HEK293 (cell line): ENCODE measurements at regions not wholly inside any gene's neighbourhood (a gene's known extent, or its start where the extent isn't known, plus 50 kb on each side); places are given as distances from the start of the nearest gene placed in this dataset.

Experiments
- CTCF ChIA-PET: fragments of 350-600 bp; formaldehyde crosslinking; extraction: SDS; loops from one replicate; lab custom pipeline; 2021; ENCODE audit warnings: antibody characterized with exemption; lab: Yijun Ruan, JAX
- POLR2A ChIA-PET: fragments of 300-600 bp; formaldehyde crosslinking; extraction: SDS; loops from one replicate; lab custom pipeline; 2020; ENCODE audit warnings: antibody characterized with exemption, inconsistent platforms; lab: Yijun Ruan, JAX
- H3K27ac ChIP-seq: fragments of 200-500 bp; sonication (Bioruptor generic); 2 replicates; pipeline ENCODE4 v1.5.1; 2014; ENCODE audit warnings: low read depth, low read length, control low read depth, inconsistent platforms; ENCODE audit errors: extremely low read depth
- H3K36me3 ChIP-seq, 2 experiments: fragments of 200-500 bp in 1 of 2; sonication (Bioruptor generic) in 1 of 2; 1 replicate in 1 of 2; 2 replicates in 1 of 2; pipeline ENCODE4 v1.5.1; 2014 to 2017; ENCODE audit warnings: inconsistent platforms in 2 of 2, low read length in 2 of 2; ENCODE audit not compliant: control insufficient read depth in 2 of 2, insufficient read depth in 1 of 2
- H3K4me1 ChIP-seq: fragments of 200-500 bp; sonication (Bioruptor generic); 2 replicates; pipeline ENCODE4 v1.5.1; 2014; ENCODE audit warnings: mild to moderate bottlenecking, low read length, inconsistent platforms; ENCODE audit not compliant: control insufficient read depth, insufficient read depth
- H3K4me3 ChIP-seq: 2 replicates; pipeline ENCODE4 v1.5.1; 2011; ENCODE audit warnings: low read depth, mild to moderate bottlenecking, control low read depth, low read length, moderate library complexity
- H3K9me3 ChIP-seq: fragments of 200-500 bp; sonication (Bioruptor generic); 2 replicates; pipeline ENCODE4 v1.5.1; 2014; ENCODE audit warnings: low read depth, low read length, inconsistent platforms; ENCODE audit not compliant: control insufficient read depth, insufficient read depth
- FEZF1 ChIP-seq: fragments of 450-650 bp; formaldehyde crosslinking; IDR thresholded peaks from 2 replicates; pipeline ENCODE4 v1.5.1; 2016; ENCODE audit warnings: missing biosample characterization, missing genetic modification characterization
- GLIS1 ChIP-seq: fragments of 450-650 bp; formaldehyde crosslinking; IDR thresholded peaks from 2 replicates; pipeline ENCODE4 v1.5.1; 2016; ENCODE audit warnings: missing biosample characterization, missing genetic modification characterization
- OSR2 ChIP-seq: fragments of 450-650 bp; formaldehyde crosslinking; IDR thresholded peaks from 2 replicates; pipeline ENCODE4 v1.5.1; 2016; ENCODE audit warnings: missing biosample characterization, missing genetic modification characterization
- TSHZ1 ChIP-seq: fragments of 450-650 bp; formaldehyde crosslinking; IDR thresholded peaks from 2 replicates; pipeline ENCODE4 v1.5.1; 2016; ENCODE audit warnings: missing biosample characterization, missing genetic modification characterization, borderline replicate concordance
- ZFHX2 ChIP-seq: fragments of 450-650 bp; formaldehyde crosslinking; conservative IDR thresholded peaks from 2 replicates; pipeline ENCODE4 v1.5.1; 2016; ENCODE audit warnings: missing biosample characterization, missing genetic modification characterization
- ZNF121 ChIP-seq: fragments of 450-650 bp; formaldehyde crosslinking; IDR thresholded peaks from 2 replicates; pipeline ENCODE4 v1.5.1; 2016; ENCODE audit warnings: missing biosample characterization, missing genetic modification characterization
- ZNF211 ChIP-seq: fragments of 450-650 bp; formaldehyde crosslinking; IDR thresholded peaks from 2 replicates; pipeline ENCODE4 v1.5.1; 2016; ENCODE audit warnings: low read depth, missing biosample characterization, missing genetic modification characterization
- ZNF214 ChIP-seq: fragments of 450-650 bp; formaldehyde crosslinking; IDR thresholded peaks from 2 replicates; pipeline ENCODE4 v1.5.1; 2017; ENCODE audit warnings: missing biosample characterization, mild to moderate bottlenecking, missing genetic modification characterization, borderline replicate concordance
- ZNF239 ChIP-seq: fragments of 450-650 bp; formaldehyde crosslinking; IDR thresholded peaks from 2 replicates; pipeline ENCODE4 v1.5.1; 2016; ENCODE audit warnings: missing biosample characterization, missing genetic modification characterization
- ZNF280D ChIP-seq: fragments of 450-650 bp; formaldehyde crosslinking; IDR thresholded peaks from 2 replicates; pipeline ENCODE4 v1.5.1; 2016; ENCODE audit warnings: missing biosample characterization, missing genetic modification characterization
- ZNF302 ChIP-seq: fragments of 450-650 bp; formaldehyde crosslinking; IDR thresholded peaks from 2 replicates; pipeline ENCODE4 v1.5.1; 2016; ENCODE audit warnings: missing biosample characterization, missing genetic modification characterization, low read depth
- ZNF341 ChIP-seq: fragments of 450-650 bp; formaldehyde crosslinking; IDR thresholded peaks from 2 replicates; pipeline ENCODE4; 2016; ENCODE audit warnings: low read depth, missing biosample characterization, missing genetic modification characterization
- ZNF530 ChIP-seq: fragments of 450-650 bp; formaldehyde crosslinking; IDR thresholded peaks from 2 replicates; pipeline ENCODE4 v1.5.1; 2016; ENCODE audit warnings: low read depth, missing biosample characterization, missing genetic modification characterization
- ZNF558 ChIP-seq: fragments of 450-650 bp; formaldehyde crosslinking; IDR thresholded peaks from 2 replicates; pipeline ENCODE4 v1.5.1; 2016; ENCODE audit warnings: missing biosample characterization, missing genetic modification characterization
- ZNF639 ChIP-seq: fragments of 450-650 bp; formaldehyde crosslinking; IDR thresholded peaks from 2 replicates; pipeline ENCODE4 v1.5.1; 2016; ENCODE audit warnings: missing biosample characterization, missing genetic modification characterization
- ZNF777 ChIP-seq: fragments of 450-650 bp; formaldehyde crosslinking; IDR thresholded peaks from 2 replicates; pipeline ENCODE4 v1.5.1; 2017; ENCODE audit warnings: missing biosample characterization, missing genetic modification characterization, borderline replicate concordance
- ZSCAN30 ChIP-seq: fragments of 450-650 bp; IDR thresholded peaks from 2 replicates; pipeline ENCODE4 v1.5.1; 2018; ENCODE audit warnings: missing biosample characterization, mild to moderate bottlenecking, missing genetic modification characterization, moderate library complexity
- ZSCAN4 ChIP-seq: fragments of 450-650 bp; formaldehyde crosslinking; IDR thresholded peaks from 2 replicates; pipeline ENCODE4 v1.5.1; 2017; ENCODE audit warnings: missing biosample characterization, missing genetic modification characterization
- ZSCAN5A ChIP-seq: fragments of 450-650 bp; formaldehyde crosslinking; IDR thresholded peaks from 2 replicates; pipeline ENCODE4 v1.5.1; 2016; ENCODE audit warnings: missing biosample characterization, missing genetic modification characterization
- TF ChIP-seq, protein P1 (sequence below): IDR thresholded peaks from 2 replicates; pipeline ENCODE4 v1.6.1; 2011; ENCODE audit warnings: mild to moderate bottlenecking, low read depth, low read length, borderline replicate concordance

GRCh38 chr4:29037501-29037900 lies 1682.7 kb upstream of the PCDH7 start:
- no peak overlapping the region for H3K27ac ChIP-seq
- no peaks in the 10 kb centered on the region for H3K4me1 ChIP-seq
- no peaks in the 10 kb centered on the region for H3K36me3 ChIP-seq
- H3K9me3 ChIP-seq = no peaks in the 10 kb centered on the region
- H3K4me3 ChIP-seq = no peak overlapping the region
- POLR2A ChIA-PET = no interaction called here
- no peak for TF ChIP-seq ZNF239 (tag by site-specific recombination)
- no peak for TF ChIP-seq ZNF121 (tag by site-specific recombination)
- no peak for TF ChIP-seq ZFHX2 (tag by site-specific recombination)
- no peak for TF ChIP-seq OSR2 (tag by site-specific recombination)
- no peak for TF ChIP-seq ZSCAN5A (tag by site-specific recombination)
- no peak for TF ChIP-seq ZNF777
- no peak for TF ChIP-seq FEZF1 (tag by site-specific recombination)
- TF ChIP-seq ZSCAN30 (tag by site-specific recombination) = no peak
- TF ChIP-seq ZNF341 (tag by site-specific recombination) = no peak
- TF ChIP-seq, protein P1, sequence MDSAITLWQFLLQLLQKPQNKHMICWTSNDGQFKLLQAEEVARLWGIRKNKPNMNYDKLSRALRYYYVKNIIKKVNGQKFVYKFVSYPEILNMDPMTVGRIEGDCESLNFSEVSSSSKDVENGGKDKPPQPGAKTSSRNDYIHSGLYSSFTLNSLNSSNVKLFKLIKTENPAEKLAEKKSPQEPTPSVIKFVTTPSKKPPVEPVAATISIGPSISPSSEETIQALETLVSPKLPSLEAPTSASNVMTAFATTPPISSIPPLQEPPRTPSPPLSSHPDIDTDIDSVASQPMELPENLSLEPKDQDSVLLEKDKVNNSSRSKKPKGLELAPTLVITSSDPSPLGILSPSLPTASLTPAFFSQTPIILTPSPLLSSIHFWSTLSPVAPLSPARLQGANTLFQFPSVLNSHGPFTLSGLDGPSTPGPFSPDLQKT = no peak
- TF ChIP-seq GLIS1 (tag by site-specific recombination) = no peak
- TF ChIP-seq ZNF211 (tag by site-specific recombination) = no peak
- TF ChIP-seq ZNF530 = no peak
- TF ChIP-seq ZNF214 (tag by site-specific recombination) = no peak
- no peak for TF ChIP-seq ZSCAN4 (tag by site-specific recombination)
- TF ChIP-seq ZNF639 (tag by site-specific recombination) = no peak
- no peak for TF ChIP-seq TSHZ1 (tag by site-specific recombination)
- TF ChIP-seq ZNF302 = no peak
- no peak for TF ChIP-seq ZNF558
- no peak for TF ChIP-seq ZNF280D (tag by site-specific recombination)
- CTCF ChIA-PET = no interaction called here
